Caki2 (cell line): ENCODE measurements at regions not wholly inside any gene's neighbourhood (a gene's known extent, or its start where the extent isn't known, plus 50 kb on each side); places are given as distances from the start of the nearest gene placed in this dataset.

Experiments used
- DNase-seq: peaks from one replicate; pipeline ENCODE4 v3.0.0-alpha.2; 2015; ENCODE audit warnings: low read depth
- in situ Hi-C: cut with HindIII; loops from 2 replicates; pipeline ENCODE4 v1.10.0; 2016; ENCODE audit warnings: low sequenced_read_pairs, low pct_unique_long_range_greater_than_20kb, mixed read lengths

- DNase-seq, result no peak
These were observed 61.4 kb upstream of the SLC14A2 start for GRCh38 chr18:45553723-45554388.

DNA sequence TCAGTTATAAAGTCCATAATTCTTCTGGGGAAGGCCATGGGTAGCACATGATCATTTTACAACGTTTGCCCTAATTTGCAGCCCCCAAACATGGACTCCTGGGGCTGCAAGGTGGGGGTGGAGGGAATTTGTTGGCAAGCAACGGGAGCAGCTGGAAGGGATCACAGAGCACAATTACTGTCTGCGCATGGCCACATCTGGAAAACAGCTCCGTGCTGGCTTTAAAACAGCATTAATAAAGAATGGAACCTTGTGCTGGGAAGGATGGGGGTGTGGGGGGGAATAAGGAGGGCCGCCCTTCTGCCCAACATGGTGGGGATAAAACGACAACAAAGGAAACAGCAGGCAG lies 60.9 kb upstream of the SLC14A2 start:
- DNase-seq, result no peak
- in situ Hi-C loops, result no loop called here

More at GRCh38 chr18:45553723-45554388, 61.4 kb upstream of the SLC14A2 start:
- in situ Hi-C loops, result no loop called here

DNA sequence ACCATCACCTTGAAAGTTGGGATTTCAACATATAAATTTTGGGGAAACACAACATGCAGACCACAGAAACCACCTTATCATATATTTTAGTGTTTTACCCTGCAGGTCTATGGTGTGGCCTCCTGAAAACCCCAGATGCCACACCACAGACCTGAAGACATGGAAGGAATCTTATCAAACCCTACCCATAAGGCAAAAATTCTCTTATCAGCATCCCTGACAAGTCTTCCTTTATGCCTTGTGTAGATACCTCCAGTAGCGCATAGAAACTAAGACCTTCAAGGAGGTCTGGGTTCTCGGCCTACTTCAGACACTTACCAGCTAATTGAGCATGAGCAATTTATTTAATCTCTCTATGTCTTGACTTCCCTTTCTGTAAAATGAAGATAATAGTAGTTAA lies 59.1 kb upstream of the SLC14A2 start:
- in situ Hi-C loops, result no loop called here
- DNase-seq, result no peak

GRCh38 chr18:45557287-45557686 lies 58.0 kb upstream of the SLC14A2 start:
- no peak for DNase-seq
- in situ Hi-C loops, result no loop called here

GRCh38 chr18:45557779-45558178 lies 57.5 kb upstream of the SLC14A2 start:
- DNase-seq, result no peak
- in situ Hi-C loops, result no loop called here

- in situ Hi-C loops, result no loop called here
- DNase-seq, result no peak
These were observed 56.0 kb upstream of the SLC14A2 start for GRCh38 chr18:45559258-45559657.

- in situ Hi-C loops, result no loop called here
- DNase-seq, result no peak
These were observed 54.4 kb upstream of the SLC14A2 start for GRCh38 chr18:45560870-45561269.

DNA sequence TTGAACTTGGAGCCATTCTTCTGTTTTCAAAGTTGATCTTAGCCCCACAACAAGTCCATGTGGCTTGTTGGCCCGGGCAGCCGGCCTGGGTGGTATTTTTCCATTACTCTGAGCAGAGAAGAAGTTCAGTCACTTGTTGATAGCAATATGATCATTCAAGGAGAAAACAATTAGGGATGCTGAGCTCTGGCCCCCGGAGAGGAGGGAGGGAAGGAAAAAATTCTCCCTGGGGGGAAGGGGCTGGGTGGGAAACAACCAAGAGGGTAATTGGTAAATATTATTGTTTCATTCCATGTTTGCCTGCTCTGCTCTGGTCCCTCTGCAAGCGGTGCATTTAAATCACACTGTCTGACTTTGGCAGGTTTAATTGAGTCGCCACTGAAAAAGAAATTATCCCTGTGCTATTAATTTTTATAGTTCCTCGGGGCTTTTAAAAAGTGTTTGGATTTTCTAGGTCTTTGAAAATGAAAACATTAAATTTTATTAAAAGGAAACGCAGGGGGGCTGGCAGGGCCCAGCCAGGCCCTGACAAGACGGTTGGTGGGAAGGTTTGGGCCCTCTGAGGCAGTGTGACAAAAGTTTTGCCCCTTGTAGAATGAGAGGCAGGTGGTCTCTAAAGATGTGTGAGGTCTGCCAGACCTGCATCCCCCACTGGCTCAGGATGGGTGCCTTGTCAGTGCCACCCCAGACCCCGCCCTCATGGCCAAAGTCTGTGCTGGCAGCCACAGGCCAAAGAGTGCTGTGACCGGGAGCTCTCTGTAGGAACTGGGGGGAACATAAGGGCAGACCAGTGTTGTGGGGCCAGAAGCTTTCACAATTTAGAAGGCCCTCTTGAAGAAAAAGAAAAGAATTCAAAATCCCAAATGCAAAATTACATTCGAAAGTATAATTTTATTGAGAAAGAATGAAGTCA lies 52.5 kb upstream of the SLC14A2 start:
- DNase-seq, result no peak
- in situ Hi-C loops, result no loop called here

DNA sequence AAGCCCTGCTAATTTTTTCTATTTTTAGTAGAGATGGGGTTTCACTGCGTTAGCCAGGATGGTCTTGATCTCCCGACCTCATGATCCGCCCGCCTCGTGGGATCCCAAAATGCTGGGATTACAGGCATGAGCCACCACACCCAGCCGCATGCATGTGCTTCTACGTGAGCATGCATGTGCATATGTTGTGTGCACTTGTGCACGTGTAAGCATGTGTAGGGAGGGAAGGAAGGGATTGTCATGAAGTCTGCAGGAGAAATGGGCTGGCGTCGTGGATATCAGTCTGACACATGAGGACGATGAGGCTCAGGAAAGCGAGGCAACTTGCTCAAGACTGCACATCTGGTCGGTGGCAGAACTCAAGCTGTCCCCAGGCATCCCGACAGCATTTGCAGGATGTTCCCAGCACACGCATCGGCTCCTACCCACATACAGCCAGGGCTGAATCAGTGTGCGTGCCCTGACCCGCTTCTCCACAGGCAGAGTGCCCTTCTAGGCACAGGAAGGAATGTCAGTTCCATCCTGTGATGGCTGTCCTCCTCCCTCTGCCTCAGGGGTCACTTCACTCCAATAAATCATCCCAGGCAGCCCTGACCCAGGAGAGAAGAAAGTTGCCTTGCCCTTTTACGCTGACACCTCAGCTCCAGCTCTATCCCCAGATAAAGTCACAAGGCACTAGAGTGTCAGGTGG lies 49.9 kb upstream of the SLC14A2 start:
- DNase-seq, result no peak
- in situ Hi-C loops, result no loop called here
